PC-3 (cell line): ENCODE measurements at regions not wholly inside any gene's neighbourhood (a gene's known extent, or its start where the extent isn't known, plus 50 kb on each side); places are given as distances from the start of the nearest gene placed in this dataset.

Experiments
- ATAC-seq: fragments of 200-7000 bp; cut with Tn5 transposase; 2 replicates; pipeline ENCODE4 v1.9.1; 2020; ENCODE audit warnings: mild to moderate bottlenecking, moderate library complexity
- BruUV-seq: library from RNA; stranded (reverse); fragments of 400-500 nt; replicated peaks from 2 replicates; lab custom pipeline; 2021; lab: Mats Ljungman, UMichigan
- CTCF ChIA-PET: fragments of 300-600 bp; sonication (Branson Sonifier 250); formaldehyde crosslinking; loops from one replicate; lab custom pipeline; 2022; ENCODE audit warnings: antibody characterized with exemption; lab: Charles Lee
- POLR2A ChIA-PET: fragments of 300-600 bp; sonication (Branson Sonifier 250); formaldehyde crosslinking; loops from one replicate; lab custom pipeline; 2022; ENCODE audit warnings: antibody characterized with exemption; ENCODE audit not compliant: unreplicated experiment; lab: Charles Lee
- DNase-seq: peaks from one replicate; pipeline ENCODE4 v3.0.0-alpha.2; 2015
- H2AFZ ChIP-seq: fragments of 300-600 bp; sonication (generic); 2 replicates; pipeline ENCODE4 v1.6.0; 2016; ENCODE audit warnings: antibody characterized with exemption, low read length
- H3F3A ChIP-seq: fragments of 300-600 bp; sonication (generic); one replicate; pipeline ENCODE4 v1.6.0; 2017; ENCODE audit warnings: antibody characterized with exemption, low read length, control low read depth, mild to moderate bottlenecking; ENCODE audit not compliant: unreplicated experiment
- H3K27ac ChIP-seq: fragments of 300-600 bp; sonication (generic); 2 replicates; pipeline ENCODE4 v1.5.1; 2016; ENCODE audit warnings: mild to moderate bottlenecking, low read length
- H3K27me3 ChIP-seq: fragments of 300-600 bp; sonication (generic); 2 replicates; pipeline ENCODE4 v1.6.1; 2016; ENCODE audit warnings: low read length, mixed read lengths
- H3K36me3 ChIP-seq: fragments of 300-600 bp; sonication (generic); 2 replicates; pipeline ENCODE4 v1.6.1; 2016; ENCODE audit warnings: low read depth, mixed run types, low read length, mixed read lengths
- H3K4me1 ChIP-seq: fragments of 300-600 bp; sonication (generic); 2 replicates; pipeline ENCODE4 v1.5.1; 2016; ENCODE audit warnings: low read length; ENCODE audit not compliant: insufficient read depth
- H3K4me2 ChIP-seq: fragments of 300-600 bp; sonication (generic); 2 replicates; pipeline ENCODE4 v1.6.0; 2016; ENCODE audit warnings: low read length
- H3K4me3 ChIP-seq: fragments of 300-600 bp; sonication (generic); 2 replicates; pipeline ENCODE4 v1.5.1; 2016; ENCODE audit warnings: mild to moderate bottlenecking, low read length, mixed read lengths
- H3K79me2 ChIP-seq: fragments of 300-600 bp; sonication (generic); 2 replicates; pipeline ENCODE4 v1.6.1; 2017; ENCODE audit warnings: low read length, mixed read lengths
- H3K9ac ChIP-seq: fragments of 300-600 bp; sonication (generic); 2 replicates; pipeline ENCODE4 v1.6.0; 2016; ENCODE audit warnings: mild to moderate bottlenecking, low read length
- H3K9me2 ChIP-seq: fragments of 300-600 bp; sonication (generic); replicated peaks from 2 replicates; pipeline ENCODE4 v1.6.1; 2016; ENCODE audit warnings: mixed run types, low read length, mixed read lengths
- H3K9me3 ChIP-seq: fragments of 300-600 bp; sonication (generic); 2 replicates; pipeline ENCODE4 v1.6.1; 2016; ENCODE audit warnings: low read length, mixed read lengths
- H4K20me1 ChIP-seq: fragments of 300-600 bp; sonication (generic); 2 replicates; pipeline ENCODE4 v1.6.1; 2016; ENCODE audit warnings: low read length, mixed read lengths
- EZH2 ChIP-seq: fragments of 300-600 bp; sonication (generic); IDR thresholded peaks from one replicate; pipeline ENCODE4 v1.6.1; 2017; ENCODE audit warnings: antibody characterized with exemption, mild to moderate bottlenecking, low read length; ENCODE audit not compliant: unreplicated experiment
- EZH2phosphoT487 ChIP-seq: fragments of 300-600 bp; sonication (generic); IDR thresholded peaks from 2 replicates; pipeline ENCODE4 v1.6.1; 2018; ENCODE audit warnings: mild to moderate bottlenecking, antibody characterized with exemption, low read length, borderline replicate concordance
- intact Hi-C: fragments of 100-400 bp; cut with micrococcal nuclease; formaldehyde crosslinking; loops from 2 replicates; pipeline ENCODE4 v1.9.0; 2023
- TF ChIP-seq, protein P1 (sequence below): fragments of 300-600 bp; sonication (generic); conservative IDR thresholded peaks from 2 replicates; pipeline ENCODE4 v1.5.1; 2017; ENCODE audit warnings: antibody characterized with exemption, low read depth, mild to moderate bottlenecking, low read length

DNA sequence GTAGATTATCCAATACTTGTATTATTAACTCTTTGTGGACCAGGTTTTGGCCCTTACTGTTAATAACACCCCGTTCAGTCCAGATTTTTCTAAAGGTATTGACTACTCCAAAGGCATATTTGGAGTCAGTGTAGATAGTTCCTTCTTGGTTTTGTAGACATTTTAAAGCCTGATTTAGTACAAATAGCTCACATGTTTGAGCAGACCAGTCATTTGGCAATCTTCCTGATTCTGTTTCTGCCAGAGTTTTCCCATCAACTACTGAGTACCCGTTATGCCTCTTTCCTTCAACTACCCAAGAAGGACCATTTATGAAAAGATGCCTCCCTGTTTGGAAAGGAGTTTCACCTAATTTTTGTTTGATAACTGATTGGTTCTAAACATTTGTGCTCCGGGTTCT is 82.0 kb downstream of the CHCHD4 start:
- Histone ChIP-seq H3K4me3 (no peak overlapping the region), H3F3A (no peaks in the 10 kb centered on the region), H3K9me2 (no peaks in the 10 kb centered on the region), H3K27me3 (peaks cover 29% of the 10 kb centered on the region), H3K4me2 (no peak overlapping the region), H4K20me1 (no peaks in the 10 kb centered on the region), H3K79me2 (no peaks in the 10 kb centered on the region), H2AFZ (no peak overlapping the region), H3K27ac (no peak overlapping the region), H3K4me1 (no peaks in the 10 kb centered on the region), H3K9ac (no peak overlapping the region), H3K9me3 (no peaks in the 10 kb centered on the region), H3K36me3 (no peaks in the 10 kb centered on the region)
- ChIA-PET POLR2A (interaction anchor here (0.6 kb wide), 1 partner anchor 38 kb away, joined by 8 read pairs; no protein-coding TSS in a partner anchor), CTCF (no interaction called here)
- DNase-seq (peak; percentile 48), ATAC-seq (no peak)
- TF ChIP-seq EZH2phosphoT487 (no peak), EZH2 (no peak)
- TF ChIP-seq, protein P1, sequence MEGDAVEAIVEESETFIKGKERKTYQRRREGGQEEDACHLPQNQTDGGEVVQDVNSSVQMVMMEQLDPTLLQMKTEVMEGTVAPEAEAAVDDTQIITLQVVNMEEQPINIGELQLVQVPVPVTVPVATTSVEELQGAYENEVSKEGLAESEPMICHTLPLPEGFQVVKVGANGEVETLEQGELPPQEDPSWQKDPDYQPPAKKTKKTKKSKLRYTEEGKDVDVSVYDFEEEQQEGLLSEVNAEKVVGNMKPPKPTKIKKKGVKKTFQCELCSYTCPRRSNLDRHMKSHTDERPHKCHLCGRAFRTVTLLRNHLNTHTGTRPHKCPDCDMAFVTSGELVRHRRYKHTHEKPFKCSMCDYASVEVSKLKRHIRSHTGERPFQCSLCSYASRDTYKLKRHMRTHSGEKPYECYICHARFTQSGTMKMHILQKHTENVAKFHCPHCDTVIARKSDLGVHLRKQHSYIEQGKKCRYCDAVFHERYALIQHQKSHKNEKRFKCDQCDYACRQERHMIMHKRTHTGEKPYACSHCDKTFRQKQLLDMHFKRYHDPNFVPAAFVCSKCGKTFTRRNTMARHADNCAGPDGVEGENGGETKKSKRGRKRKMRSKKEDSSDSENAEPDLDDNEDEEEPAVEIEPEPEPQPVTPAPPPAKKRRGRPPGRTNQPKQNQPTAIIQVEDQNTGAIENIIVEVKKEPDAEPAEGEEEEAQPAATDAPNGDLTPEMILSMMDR, result no peak
- intact Hi-C loops, result no loop called here
- no TSS peak for BruUV-seq

DNA sequence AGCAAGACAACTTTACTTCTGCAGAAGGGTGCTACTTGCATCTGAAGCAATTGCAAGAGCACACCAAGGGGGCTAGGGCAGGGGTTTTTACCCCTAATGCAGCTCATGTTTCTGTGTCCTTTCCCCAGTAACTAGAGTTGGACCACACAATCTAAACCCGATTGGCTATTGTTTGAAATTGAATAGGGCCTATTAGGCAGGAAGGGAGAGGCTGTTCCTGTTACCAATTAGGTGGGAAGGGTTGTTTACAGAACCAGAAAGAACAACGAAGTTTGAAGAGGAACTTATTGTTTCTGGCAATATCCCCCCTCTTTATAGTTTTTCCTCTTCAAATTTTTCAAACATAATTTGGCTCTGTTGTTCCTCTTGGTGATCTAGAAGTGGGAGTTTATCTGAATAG is 85.5 kb downstream of the CHCHD4 start:
- BruUV-seq, result no TSS peak

DNA sequence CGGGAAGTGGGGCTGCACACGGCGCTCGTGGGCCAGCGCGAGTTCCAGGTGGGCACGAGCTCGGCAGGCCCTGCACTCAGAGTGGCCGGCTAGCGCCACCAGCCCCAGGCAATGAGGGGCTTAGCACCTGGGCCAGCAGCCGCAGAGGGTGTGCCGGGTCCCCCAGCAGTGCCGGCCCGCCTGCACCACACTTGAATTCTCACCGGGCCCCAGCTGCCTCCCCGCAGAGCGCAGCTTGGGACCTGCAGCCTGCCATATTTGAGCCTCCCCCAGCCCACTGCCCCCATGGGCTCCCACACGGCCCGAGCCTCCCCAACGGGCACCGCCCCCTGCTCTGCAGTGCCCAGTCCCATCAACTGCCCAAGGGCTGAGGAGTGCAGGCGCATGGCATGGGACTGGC is 87.5 kb downstream of the CHCHD4 start:
- H3K27me3 ChIP-seq, result peaks cover 6% of the 10 kb centered on the region; the same call in 1 of the 2 replicates
- no peaks in the 10 kb centered on the region for H3K79me2 ChIP-seq
- intact Hi-C loops, result no loop called here
- ATAC-seq (no peak), DNase-seq (no peak)
- H3K4me3 ChIP-seq, result no peak overlapping the region
- no peaks in the 10 kb centered on the region for H3K36me3 ChIP-seq
- H3K9me3 ChIP-seq, result no peaks in the 10 kb centered on the region
- CTCF ChIA-PET, result no interaction called here
- H3K27ac ChIP-seq, result no peak overlapping the region
- no peaks in the 10 kb centered on the region for H4K20me1 ChIP-seq
- no peaks in the 10 kb centered on the region for H3F3A ChIP-seq
- H3K9me2 ChIP-seq, result no peaks in the 10 kb centered on the region
- TF ChIP-seq, protein P1, result no peak
- POLR2A ChIA-PET, result no interaction called here
- BruUV-seq, result no TSS peak
- H2AFZ ChIP-seq, result no peak overlapping the region
- no peak overlapping the region for H3K9ac ChIP-seq
- no peaks in the 10 kb centered on the region for H3K4me1 ChIP-seq
- no peak overlapping the region for H3K4me2 ChIP-seq

More for the DNA sequence above, 85.5 kb downstream of the CHCHD4 start:
- no peaks in the 10 kb centered on the region for H3K9me3 ChIP-seq
- no peak for ATAC-seq
- H3K4me1 ChIP-seq, result no peaks in the 10 kb centered on the region
- no peaks in the 10 kb centered on the region for H3K79me2 ChIP-seq
- DNase-seq, result no peak
- no peak for TF ChIP-seq EZH2
- TF ChIP-seq, protein P1, result no peak
- TF ChIP-seq EZH2phosphoT487, result no peak
- H3K4me3 ChIP-seq, result no peak overlapping the region
- H3K9ac ChIP-seq, result no peak overlapping the region
- no peaks in the 10 kb centered on the region for H3K9me2 ChIP-seq
- no peak overlapping the region for H3K27ac ChIP-seq
- no peak overlapping the region for H2AFZ ChIP-seq
- peaks cover 9% of the 10 kb centered on the region; the same call in 1 of the 2 replicates for H3K27me3 ChIP-seq
- no peaks in the 10 kb centered on the region for H4K20me1 ChIP-seq
- intact Hi-C loops, result no loop called here
- H3K36me3 ChIP-seq, result no peaks in the 10 kb centered on the region
- H3F3A ChIP-seq, result no peaks in the 10 kb centered on the region
- ChIA-PET CTCF (no interaction called here), POLR2A (no interaction called here)
- no peak overlapping the region for H3K4me2 ChIP-seq
